D341Med (cell line): ENCODE measurements at regions not wholly inside any gene's neighbourhood (a gene's known extent, or its start where the extent isn't known, plus 50 kb on each side); places are given as distances from the start of the nearest gene placed in this dataset.

Experiments
- DNase-seq: peaks from one replicate; pipeline ENCODE4 v3.0.0; 2012; ENCODE audit warnings: low spot score

- DNase-seq = no peak
Measured at GRCh38 chr20:55258559-55258958, 746.8 kb downstream of the CBLN4 start.

GRCh38 chr20:55255016-55255415 is 750.3 kb downstream of the CBLN4 start:
- no peak for DNase-seq

DNA sequence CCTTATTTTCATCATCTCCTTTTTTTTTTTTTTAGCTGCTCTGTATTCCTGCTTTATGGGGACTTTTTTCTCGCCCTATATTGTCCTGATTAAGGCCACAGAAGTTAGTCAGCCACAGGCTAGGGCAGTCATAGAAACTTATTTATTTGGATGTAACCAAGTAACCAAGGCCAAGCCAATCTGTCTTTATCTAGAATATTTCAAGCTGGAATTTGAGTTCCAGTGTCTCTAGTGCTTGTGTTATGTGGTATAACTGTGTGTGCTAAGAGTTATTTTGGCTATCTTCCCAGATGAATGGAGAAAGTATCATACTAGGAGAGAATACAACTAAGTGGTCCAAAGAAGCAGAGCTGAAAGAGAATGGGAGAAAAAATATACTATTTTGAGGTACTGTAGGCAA is 751.5 kb downstream of the CBLN4 start:
- DNase-seq = no peak

- DNase-seq = no peak
Measured at GRCh38 chr20:55252521-55252920, 752.8 kb downstream of the CBLN4 start.

- DNase-seq = no peak
Measured at GRCh38 chr20:55251170-55251569, 754.1 kb downstream of the CBLN4 start.

- no peak for DNase-seq
Measured at GRCh38 chr20:55242853-55243252, 762.5 kb downstream of the CBLN4 start.

GRCh38 chr20:55239269-55239668 is 763.9 kb downstream of the DOK5 start:
- DNase-seq = no peak

- DNase-seq = no peak
Measured at GRCh38 chr20:55232647-55233046, 757.3 kb downstream of the DOK5 start.

DNA sequence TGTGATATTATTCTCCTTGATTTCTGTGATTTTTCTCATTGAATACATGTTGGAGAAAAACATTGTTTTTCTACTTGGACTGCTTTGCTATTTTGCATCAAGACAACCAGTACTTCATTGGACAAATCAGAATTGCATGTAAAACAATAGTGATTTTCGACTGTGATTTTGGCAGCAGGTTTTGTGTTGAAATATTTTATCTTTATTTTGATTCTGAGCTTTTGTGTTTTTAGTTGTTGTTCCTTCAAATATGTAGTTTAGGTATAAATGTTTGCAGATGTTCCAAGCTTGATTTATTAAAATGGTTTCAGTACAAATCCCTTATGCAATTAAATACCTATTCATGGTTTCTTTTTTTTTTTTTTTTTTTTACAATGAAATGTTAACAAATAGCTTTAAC is 754.1 kb downstream of the DOK5 start:
- no peak for DNase-seq

- no peak for DNase-seq
Measured at GRCh38 chr20:55216525-55217242, 741.3 kb downstream of the DOK5 start.

DNA sequence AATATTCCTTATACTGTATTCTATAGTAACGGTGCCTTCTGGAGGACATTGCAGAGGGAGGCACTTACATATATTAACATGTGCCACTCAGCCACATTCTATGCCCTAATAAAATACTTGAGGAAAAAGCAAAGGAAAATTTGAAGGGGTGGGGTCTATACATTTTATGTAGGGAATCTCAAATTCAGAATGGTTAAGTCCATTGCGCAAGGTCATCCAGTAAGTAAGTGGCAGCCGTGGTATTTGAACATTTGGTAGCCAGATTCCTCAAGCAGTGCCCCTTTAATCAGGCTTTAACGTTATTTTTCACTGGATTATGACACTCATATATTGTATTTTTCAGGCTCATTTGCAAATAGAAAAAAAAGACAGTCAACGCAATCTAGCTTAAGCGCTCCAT is 738.3 kb downstream of the DOK5 start:
- no peak for DNase-seq

- DNase-seq = no peak
Measured at GRCh38 chr20:55211481-55211880, 736.1 kb downstream of the DOK5 start.

- DNase-seq = no peak
Measured at GRCh38 chr20:55205665-55206064, 730.3 kb downstream of the DOK5 start.

DNA sequence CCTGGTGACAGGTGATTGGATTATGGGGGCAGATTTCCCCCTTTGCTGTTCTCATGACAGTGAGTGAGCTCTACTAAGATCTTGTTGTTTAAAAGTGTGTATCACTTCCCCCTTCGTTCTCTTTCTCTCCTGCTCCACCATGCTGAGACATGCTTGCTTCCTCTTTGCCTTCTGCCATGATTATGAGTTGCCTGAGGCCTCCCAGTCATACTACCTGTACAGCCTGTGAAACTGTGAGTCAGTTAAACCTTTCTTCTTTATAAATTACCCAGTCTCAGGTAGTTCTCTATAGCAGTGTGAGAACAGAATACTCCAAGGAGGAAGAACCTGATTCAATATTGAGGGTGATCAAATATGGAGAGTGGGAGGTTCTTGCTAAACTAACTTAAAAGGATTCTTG is 724.9 kb downstream of the DOK5 start:
- DNase-seq = no peak

DNA sequence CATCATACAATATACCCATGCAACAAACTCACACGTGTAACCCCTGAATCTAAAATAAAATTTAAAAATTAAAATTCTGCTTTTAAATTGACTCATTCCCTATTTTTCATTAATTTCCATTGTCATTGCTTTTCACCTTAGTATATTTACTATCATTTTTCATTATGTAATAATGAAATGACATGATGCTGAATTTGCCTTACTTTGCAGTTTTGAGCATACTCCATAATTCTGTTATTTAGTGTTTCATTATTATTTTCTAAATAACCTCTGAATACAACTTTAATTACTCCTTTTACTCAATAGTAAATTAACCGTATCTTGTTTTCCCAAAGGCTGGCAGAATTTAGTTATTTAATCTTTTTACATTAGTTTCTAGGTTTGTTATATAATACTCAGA is 719.6 kb downstream of the DOK5 start:
- DNase-seq = no peak

DNA sequence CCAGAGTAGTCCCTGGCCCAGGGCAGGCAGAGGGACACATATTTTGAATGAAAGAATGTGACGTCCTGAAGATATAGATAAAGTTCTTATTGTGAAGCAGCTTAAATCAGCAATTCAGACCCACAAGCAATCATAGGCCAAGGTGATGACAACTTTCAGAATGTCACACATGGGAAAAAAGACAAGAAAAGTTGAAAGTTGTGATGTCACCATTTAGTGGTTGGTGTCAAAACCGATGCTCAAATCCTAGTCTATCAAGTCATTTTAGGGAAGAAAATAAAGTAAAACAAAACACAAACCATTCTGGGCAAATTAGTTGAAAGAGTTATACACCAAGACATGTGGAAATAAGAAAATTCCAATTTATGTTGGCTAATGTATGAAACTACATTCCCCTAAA is 710.8 kb downstream of the DOK5 start:
- no peak for DNase-seq

GRCh38 chr20:55175081-55175480 is 699.7 kb downstream of the DOK5 start:
- DNase-seq = no peak

DNA sequence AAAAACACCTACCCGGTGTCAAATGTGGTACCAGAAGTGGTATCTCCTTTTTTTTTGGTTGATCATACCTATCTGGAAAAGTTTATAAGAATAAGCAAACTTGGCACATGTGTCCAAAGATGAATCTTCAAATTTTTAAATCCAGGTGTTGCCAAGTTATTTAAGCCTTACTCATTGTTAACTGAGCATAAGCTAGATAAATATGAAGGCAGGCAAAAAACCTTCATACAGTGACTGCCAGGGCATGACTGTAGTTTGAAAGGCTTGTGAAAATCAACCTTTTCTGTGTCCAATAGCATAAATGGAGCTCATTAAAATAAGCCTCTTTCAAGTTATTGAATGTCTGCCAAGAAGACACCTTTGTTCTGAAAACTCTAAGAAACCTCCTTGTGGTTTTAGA is 699.2 kb downstream of the DOK5 start:
- no peak for DNase-seq

DNA sequence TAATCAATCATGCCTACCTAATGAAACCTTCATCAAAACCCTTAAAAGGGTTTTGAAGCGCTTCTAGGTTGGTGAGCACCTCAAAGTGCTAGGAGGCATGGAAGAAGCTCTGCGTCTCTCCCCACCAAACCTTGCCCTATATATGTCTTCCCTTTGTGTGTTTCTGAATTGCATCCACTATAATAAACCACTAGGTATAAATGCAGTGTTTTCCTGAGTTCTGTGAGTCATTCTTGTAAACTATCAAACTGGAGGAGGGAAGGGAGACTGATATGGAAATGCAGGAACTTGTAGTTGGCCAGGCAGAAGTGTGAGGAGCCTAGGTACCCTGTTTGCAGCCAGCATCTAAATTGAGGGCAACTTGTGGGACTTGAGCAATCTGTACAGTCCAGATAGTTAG is 698.8 kb downstream of the DOK5 start:
- DNase-seq = no peak

DNA sequence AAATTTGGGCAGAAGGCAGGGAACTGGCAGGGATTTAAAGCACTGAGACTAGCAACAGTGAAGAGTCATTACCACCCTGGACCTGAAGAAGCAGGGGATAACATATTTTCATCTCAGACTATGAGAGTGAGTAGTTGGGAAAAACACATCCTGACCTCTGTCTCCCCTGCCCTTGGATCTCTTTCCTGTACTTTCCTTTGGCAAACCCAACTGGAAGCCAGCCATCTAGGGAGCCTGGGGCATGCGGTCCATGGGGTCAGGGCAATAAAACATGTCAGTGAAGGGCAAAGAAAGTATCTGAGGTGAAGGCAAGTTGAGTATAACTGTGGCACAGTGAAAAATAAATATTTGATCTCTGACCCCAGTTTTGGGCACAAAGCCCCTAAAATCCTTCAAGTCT is 698.2 kb downstream of the DOK5 start:
- DNase-seq = no peak

DNA sequence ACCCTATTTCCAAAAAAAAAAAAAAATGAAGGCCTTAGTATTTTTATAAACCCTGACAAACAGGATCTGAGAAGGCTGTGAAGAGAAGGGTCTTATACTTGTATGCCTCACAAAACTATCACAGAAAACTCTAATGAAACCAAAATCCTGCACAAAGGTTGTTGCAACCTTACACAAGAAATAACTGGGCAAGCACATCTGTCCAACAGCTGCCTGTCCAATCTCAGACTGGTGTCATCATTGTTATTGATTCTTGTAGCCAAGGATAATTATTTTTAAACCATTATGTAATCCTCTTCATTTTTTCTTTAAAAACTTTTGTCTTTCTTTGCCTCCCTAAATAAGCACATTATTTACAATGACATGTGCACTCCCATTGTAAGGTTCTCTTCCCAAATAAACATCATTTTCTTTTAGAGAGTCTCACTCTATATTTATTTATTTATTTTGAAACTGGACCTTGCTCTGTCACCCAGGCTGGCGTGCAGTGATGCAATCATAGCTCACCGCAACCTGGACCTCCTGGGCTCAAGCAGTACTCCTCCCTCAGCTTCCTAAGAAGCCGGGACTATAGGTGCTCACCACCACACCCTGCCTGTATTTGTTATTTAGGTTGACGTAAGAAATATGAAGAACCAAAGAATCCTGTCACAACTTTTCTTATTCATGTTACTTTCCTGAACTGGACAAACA is 697.1 kb downstream of the DOK5 start:
- DNase-seq = no peak

DNA sequence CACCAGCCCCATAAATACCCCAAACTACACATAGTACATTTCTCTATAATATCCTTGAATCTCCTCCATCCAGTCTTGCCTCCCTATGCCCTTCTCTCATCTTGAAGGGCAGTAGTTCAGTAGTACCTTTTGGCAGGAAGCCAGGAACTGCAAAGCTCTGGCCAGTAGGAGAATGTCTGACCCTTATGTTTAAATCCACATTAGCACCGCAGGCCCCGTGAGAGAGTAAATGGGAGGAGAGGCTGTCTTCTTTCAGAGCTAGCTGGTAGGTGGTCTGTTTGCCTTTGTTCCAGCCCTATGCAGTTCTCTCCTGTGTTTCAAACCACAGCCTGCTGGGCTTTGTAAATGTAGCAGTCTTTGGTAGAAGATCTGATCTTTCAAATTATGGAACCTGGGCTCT is 690.7 kb downstream of the DOK5 start:
- DNase-seq = no peak

- DNase-seq = no peak
Measured at GRCh38 chr20:55160996-55161395, 685.6 kb downstream of the DOK5 start.

DNA sequence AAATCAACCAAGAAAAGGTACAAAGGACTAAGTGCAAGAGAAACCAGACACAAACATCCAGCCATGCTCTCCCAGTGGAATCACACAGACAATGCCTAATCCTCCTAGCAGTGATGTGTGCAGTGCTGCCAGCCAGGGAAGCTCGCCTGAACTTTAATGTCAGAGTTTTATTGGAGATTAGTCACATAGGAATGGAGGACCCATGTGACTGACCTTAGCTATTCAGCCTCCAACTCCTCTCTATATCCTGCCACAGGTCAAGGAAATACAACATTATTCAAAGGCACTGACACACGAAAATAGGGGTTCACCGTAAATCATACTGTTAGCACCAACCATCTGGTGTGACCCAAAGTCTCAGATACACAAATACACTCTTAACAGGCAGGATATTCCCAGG is 684.6 kb downstream of the DOK5 start:
- DNase-seq = no peak
